Upper lobe of left lung (tissue), 6 donors: ENCODE measurements at regions not wholly inside any gene's neighbourhood (a gene's known extent, or its start where the extent isn't known, plus 50 kb on each side); places are given as distances from the start of the nearest gene placed in this dataset.

Experiments used
- ATAC-seq, 2 donors: fragments of 200-7000 bp; cut with Tn5 transposase; one replicate each; pipeline ENCODE4 v1.9.1; 2022; ENCODE audit warnings: mild to moderate bottlenecking in 2 of 2, moderate library complexity in 2 of 2; ENCODE audit not compliant: low FRiP score in 2 of 2
- DNase-seq, 2 donors: peaks; one replicate each; pipeline ENCODE4 v3.0.0-alpha.2; 2019 to 2020
- H3K27ac ChIP-seq, 4 donors: fragments of 200-600 bp; sonication (generic); one replicate each; pipeline ENCODE4 v1.5.1; 2016 to 2019
- H3K27me3 ChIP-seq, 4 donors: fragments of 200-600 bp; sonication (generic); one replicate each; pipeline ENCODE4 v1.5.1; 2017 to 2019
- H3K36me3 ChIP-seq, 4 donors: fragments of 200-600 bp; sonication (generic); one replicate each; pipeline ENCODE4 v1.5.1; 2016 to 2019
- H3K4me1 ChIP-seq, 4 donors: fragments of 200-600 bp; sonication (generic); one replicate each; pipeline ENCODE4 v1.5.1; 2018 to 2019
- H3K4me3 ChIP-seq, 4 donors: fragments of 200-600 bp; sonication (generic); one replicate each; pipeline ENCODE4 v1.5.1; 2017 to 2019; ENCODE audit warnings: mild to moderate bottlenecking in 2 of 4, moderate library complexity in 1 of 4
- H3K9me3 ChIP-seq, 4 donors: fragments of 200-600 bp; sonication (generic); one replicate each; pipeline ENCODE4 v1.5.1; 2018 to 2019
- CTCF ChIP-seq, 6 experiments: fragments of 450-650 bp in 4 of 6; fragments of 200-600 bp in 2 of 6; sonication (generic) in 2 of 6; IDR thresholded peaks; one replicate each; pipeline ENCODE4 v1.5.1; 2016 to 2019; ENCODE audit warnings: antibody characterized with exemption in 6 of 6
- EP300 ChIP-seq, 4 donors: sonication (generic); formaldehyde crosslinking; IDR thresholded peaks; one replicate each; pipeline ENCODE4 v1.5.1; 2017; ENCODE audit warnings: antibody characterized with exemption in 4 of 4, control low read depth in 2 of 4
- POLR2A ChIP-seq, 4 donors: fragments of 450-650 bp; IDR thresholded peaks; one replicate each; pipeline ENCODE4 v1.5.1; 2016 to 2017; ENCODE audit warnings: antibody characterized with exemption in 4 of 4, mild to moderate bottlenecking in 2 of 4
- POLR2AphosphoS5 ChIP-seq, 2 donors: sonication (generic); formaldehyde crosslinking; IDR thresholded peaks; one replicate each; pipeline ENCODE4 v1.5.1; 2017; ENCODE audit warnings: antibody characterized with exemption in 2 of 2
- WGBS, 2 donors: methylation state at CpG; one replicate each; pipeline ENCODE4 v1.1.5; 2017 to 2018; 5-methylcytosine and 5-hydroxymethylcytosine counted together
- donor health status: DM: no; HTN: no; CAD: no; lungs with moderate emphysema.
- donor health status: DM: no; HTN: yes; CAD: no; lungs with severe emphysema.

- WGBS, 2 donors: 57 to 75% methylated on average over 2 of the region's 2 CpGs
- TF ChIP-seq EP300 (IDR thresholded peaks at IDR 0.05) (no peak), POLR2AphosphoS5 (IDR thresholded peaks at IDR 0.05) (no peak), POLR2A (IDR thresholded peaks at IDR 0.05) (no peak), CTCF (IDR thresholded peaks at IDR 0.05) (no peak)
- H3K9me3 ChIP-seq: peaks cover 0 to 9% (median 3%) of the 10 kb centered on the region in 4 donors
Observed at GRCh38 chr20:48170625-48171024, 385.3 kb upstream of the SULF2 start.

GRCh38 chr20:48169650-48170225 is 384.5 kb upstream of the SULF2 start:
- TF ChIP-seq POLR2AphosphoS5 (IDR thresholded peaks at IDR 0.05) (no peak), CTCF (IDR thresholded peaks at IDR 0.05) (no peak), POLR2A (IDR thresholded peaks at IDR 0.05) (no peak), EP300 (IDR thresholded peaks at IDR 0.05) (no peak)
- no peak for ATAC-seq
- Histone ChIP-seq H3K4me1 (no peaks in the 10 kb centered on the region), H3K36me3 (no peaks in the 10 kb centered on the region), H3K4me3 (no peak overlapping the region), H3K27ac (no peak overlapping the region), H3K27me3 (no peaks in the 10 kb centered on the region), H3K9me3 (peaks cover 0 to 9% (median 3%) of the 10 kb centered on the region in 4 donors)
- no peak for DNase-seq
- 84 to 89% methylated on average over 15 of the region's 15 CpGs for WGBS, 2 donors

More at GRCh38 chr20:48170625-48171024, 385.3 kb upstream of the SULF2 start:
- H3K36me3 ChIP-seq: no peaks in the 10 kb centered on the region
- H3K4me1 ChIP-seq: no peaks in the 10 kb centered on the region
- no peak overlapping the region for H3K4me3 ChIP-seq
- ATAC-seq (no peak), DNase-seq (no peak)
- H3K27me3 ChIP-seq: no peaks in the 10 kb centered on the region
- no peak overlapping the region for H3K27ac ChIP-seq

- no peak overlapping the region for H3K4me3 ChIP-seq
- ATAC-seq: no peak
- no peak for DNase-seq
- no peaks in the 10 kb centered on the region for H3K27me3 ChIP-seq
- no peak overlapping the region for H3K27ac ChIP-seq
- no peak for TF ChIP-seq CTCF (IDR thresholded peaks at IDR 0.05)
- no peaks in the 10 kb centered on the region for H3K4me1 ChIP-seq
- H3K36me3 ChIP-seq: no peaks in the 10 kb centered on the region
- H3K9me3 ChIP-seq: no peaks in the 10 kb centered on the region
- 50 to 52% methylated on average over 10 of the region's 10 CpGs for WGBS, 2 donors
Observed at GRCh38 chr20:48166082-48166835, 381.0 kb upstream of the SULF2 start.

GRCh38 chr20:48165401-48165685 is 380.1 kb upstream of the SULF2 start:
- DNase-seq (no peak), ATAC-seq (no peak)
- Histone ChIP-seq H3K4me1 (no peaks in the 10 kb centered on the region), H3K9me3 (no peaks in the 10 kb centered on the region), H3K27ac (no peak overlapping the region), H3K36me3 (no peaks in the 10 kb centered on the region), H3K27me3 (no peaks in the 10 kb centered on the region), H3K4me3 (no peak overlapping the region)
- 78 to 87% methylated on average over 9 of the region's 9 CpGs for WGBS, 2 donors
- TF ChIP-seq CTCF (IDR thresholded peaks at IDR 0.05) (no peak), EP300 (IDR thresholded peaks at IDR 0.05) (no peak), POLR2A (IDR thresholded peaks at IDR 0.05) (no peak), POLR2AphosphoS5 (IDR thresholded peaks at IDR 0.05) (no peak)
